Stimulated activated CD8-positive, alpha-beta memory T cell treated with anti-CD3 and anti-CD28 coated beads, Interleukin-7, amount 100 ng/mL, for 24 hours (primary cell): ENCODE measurements at regions not wholly inside any gene's neighbourhood (a gene's known extent, or its start where the extent isn't known, plus 50 kb on each side); places are given as distances from the start of the nearest gene placed in this dataset.
"Not testable (repeated sequence)": the region's sequence is repeated elsewhere in the genome, so short reads cannot be mapped to it uniquely, and the experiment has no call there.

ENCODE experiments used
- DNase-seq: peaks from one replicate; pipeline ENCODE4 v3.0.0-alpha.2; 2020; ENCODE audit warnings: low read depth

DNA sequence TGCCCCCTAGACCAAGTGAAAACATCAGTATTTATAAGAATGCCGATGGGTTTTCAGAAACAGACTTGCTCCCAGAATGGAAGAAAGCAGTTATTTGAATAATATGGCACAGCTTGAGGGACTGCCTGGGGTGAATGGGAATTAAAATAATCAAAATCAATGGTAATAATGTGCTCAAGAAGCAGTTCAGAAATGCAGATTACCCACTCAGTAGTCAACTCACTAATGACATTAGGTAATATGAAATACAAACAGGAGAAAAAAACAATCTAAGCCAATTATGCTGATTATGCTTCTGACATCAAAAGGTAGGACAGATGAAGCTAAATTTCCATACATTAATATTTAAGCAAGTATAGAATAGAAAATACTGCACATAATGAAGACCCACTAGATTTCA lies 179.3 kb downstream of the ENC1 start:
- DNase-seq: no peak

DNA sequence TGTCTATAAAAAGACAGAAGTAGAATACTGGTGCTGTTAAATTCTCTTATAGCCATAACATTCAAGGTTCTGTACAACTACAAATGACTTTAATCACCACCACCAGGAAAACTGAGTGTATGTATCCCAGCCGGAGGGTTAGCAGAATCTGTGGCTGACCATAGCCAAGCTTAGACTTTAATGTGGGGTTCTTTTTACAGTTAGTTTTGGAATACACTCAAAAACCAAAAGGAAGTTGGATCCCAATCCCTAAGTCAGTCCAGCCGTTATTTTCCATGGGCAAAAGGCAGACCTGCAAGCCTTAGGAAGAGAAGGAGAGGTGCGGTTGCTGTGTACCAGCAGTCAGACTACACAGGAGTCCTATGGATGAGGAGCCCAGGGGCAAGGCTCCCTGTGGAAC lies 179.8 kb downstream of the ENC1 start:
- no peak for DNase-seq

DNA sequence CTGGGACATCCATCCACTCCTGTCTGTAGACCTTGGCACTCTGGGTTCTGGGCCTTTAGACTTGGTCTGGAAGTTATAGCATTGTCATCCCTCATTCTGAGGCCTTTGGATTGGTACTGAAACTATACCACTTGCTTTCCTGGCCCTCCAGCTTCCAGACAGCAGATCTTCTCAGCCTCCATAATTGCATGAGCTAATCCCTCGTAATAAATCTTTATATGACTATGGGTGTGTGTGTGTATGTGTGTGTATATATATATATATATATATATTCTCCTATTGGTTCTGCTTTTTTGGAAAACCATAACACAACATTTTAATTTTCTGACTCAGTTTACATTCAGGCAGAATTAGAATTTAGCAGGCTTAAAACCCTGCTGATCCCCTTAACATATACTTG lies 180.5 kb downstream of the ENC1 start:
- no peak for DNase-seq

DNA sequence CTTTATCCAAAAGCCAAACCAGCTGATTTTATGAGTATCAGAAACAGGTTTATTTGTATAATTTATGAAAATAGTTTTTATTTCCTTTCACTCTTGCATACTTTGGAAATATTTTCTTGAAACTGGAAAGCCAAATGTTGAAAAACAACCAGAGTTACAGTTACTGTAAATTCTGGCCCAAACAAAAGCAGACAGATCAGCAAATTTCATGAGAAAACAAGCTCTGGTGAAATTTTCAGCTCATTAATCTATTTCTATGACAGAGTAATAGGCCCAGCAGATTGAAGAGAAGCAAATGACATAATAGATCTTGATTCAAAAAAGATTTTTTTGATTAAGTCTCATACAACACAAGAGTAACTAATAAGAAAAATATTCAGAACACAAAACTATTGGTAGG lies 182.7 kb downstream of the ENC1 start:
- no peak for DNase-seq

DNA sequence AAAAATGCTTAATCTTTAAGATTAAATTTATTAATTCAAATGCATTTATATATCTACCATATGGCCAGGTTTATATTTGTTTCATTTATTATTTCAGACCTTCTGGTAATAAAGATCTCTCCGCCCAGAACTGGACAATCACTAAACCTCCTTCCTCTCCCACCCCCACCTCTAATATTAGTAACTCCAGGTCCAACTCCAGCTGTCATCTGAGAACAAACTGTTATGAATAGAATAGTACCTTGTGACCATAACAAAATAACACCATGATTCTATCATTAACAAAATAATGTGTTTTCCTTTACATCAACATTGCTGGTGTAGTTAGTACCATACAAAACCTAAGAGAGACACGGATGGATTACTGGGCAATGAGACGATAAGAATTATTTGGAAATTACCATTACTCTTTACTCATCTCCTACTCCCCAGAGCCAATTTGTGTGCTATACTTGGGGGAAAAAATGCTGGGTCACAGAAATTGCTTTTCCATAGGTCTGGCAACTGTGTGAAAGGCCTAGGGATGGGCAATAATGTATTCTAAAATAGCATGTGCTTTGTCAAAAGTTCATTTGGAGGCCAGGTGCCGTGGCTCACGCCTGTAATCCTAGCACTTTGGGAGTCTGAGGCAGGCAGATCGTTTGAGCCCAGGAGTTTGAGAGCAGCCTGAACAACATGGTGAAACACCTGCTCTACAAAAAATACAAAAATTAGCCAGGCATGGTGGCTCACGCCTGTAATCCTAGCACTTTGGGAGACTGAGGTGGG lies 186.1 kb downstream of the ENC1 start:
- no peak for DNase-seq

DNA sequence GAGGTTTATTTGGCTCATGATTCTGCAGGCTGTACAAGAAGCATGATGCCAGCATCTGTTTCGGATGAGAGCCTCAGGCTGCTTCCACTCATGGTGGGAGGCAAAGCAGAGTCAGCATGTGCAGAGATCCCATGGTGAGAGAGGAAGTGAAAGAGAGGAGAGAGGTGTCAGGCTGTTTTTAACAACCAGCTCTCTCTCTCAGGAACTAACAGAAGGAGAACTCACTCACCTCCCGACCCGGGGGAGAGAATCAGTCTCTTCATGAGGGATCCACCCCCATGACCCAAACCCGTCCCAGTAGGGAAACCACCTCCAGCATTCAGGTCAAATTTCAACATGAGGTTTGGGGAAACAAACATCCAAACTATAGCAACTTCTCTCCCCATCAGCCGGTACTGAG lies 187.7 kb downstream of the ENC1 start:
- DNase-seq: no peak

DNA sequence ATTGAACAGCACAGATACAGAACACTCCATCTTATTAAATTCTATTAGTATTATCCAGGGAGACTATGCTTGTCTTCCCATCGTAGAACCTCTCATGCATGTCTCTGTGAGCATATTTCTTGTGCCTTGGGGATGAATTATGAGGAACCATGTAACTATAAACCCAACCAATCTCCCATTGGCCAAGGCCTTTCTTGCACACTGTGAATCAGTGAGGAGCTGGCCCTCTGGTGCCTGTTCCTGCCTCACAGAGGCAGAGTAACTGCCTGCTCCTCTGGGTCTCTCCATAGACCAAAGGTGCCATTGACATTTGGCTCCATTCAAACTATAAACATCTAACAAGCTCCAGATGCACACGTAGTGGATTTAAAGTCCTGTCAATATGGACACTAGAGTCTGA lies 190.4 kb downstream of the ENC1 start:
- DNase-seq: no peak

DNA sequence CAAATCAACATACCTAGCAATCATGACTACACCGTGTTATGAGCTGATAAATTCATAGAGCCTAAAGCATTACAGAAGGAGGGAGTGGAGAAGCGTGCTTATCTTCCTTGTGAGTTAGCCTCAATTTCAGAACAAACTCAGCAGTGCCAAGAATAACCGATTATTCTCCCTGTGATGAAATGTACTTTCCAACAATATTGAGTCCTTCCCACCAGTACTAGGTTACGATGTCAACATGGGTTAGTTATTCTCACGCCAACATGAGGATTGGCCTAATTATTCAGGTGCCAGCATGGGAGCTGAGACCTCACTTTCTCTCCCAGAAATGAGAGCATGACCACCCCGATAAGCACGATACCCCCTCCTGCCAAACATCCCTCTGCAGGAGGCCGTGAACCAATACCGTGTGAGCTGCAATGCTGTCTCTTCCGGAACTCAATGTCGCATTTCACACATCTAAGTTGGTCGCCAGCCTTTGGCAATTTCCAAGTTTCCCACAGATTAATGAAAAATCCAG lies 193.7 kb downstream of the ENC1 start:
- DNase-seq: no peak

DNA sequence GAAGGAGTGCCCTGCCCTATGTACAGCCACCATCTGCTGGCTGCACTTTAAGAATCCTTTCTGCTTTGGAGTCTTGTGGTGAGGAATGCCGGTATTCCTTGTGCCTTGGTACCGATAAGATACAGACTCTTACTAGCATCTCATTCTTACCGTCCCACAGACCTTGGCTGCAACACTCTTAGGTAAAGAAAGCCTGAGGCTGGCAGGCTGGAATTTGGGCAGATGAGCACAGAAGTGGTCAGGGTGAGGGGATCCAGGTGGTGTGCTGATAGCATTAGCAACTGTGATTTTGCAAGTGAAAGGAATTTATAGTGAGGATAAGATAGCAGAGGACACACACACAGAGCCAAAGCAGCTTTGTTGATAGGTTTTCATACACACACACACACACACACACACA lies 198.1 kb downstream of the ENC1 start:
- no peak for DNase-seq

DNA sequence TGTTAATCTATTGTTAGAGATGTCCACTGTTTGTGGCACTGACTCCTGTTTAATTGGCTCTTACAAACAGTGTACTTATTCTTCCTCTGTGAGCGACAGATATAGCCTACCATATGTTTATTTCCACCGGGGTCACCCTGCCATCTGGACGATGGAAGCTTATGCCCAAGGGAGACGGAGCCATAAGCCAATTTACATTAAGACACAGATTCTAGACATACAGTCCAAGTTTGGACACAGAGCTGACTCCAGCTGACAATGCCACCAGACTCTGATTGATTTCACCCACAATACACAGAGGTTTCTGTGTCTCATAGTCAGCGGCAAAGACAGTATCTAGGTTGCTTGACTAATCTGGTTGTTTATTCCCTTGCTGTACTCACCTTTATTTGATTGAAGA lies 198.9 kb downstream of the ENC1 start:
- DNase-seq: no peak

DNA sequence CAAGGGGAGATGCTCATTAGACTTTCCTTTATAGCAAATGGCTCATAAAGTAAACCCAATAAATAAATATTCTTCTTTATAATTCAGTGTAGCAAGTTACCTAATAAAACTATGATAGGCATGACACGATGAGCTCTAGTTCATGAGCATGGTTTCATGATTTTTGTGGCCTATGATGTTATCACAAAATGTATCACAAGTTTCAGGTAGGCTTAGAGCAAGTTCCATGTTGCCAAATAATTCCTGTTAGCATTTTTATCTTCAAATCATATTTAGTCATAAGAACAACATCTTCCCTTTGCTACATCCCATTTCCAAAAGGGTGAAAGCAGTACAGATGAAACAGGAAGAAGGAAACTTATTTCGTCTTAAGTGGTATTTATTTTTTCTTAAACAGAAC lies 200.2 kb downstream of the ENC1 start:
- no peak for DNase-seq

DNA sequence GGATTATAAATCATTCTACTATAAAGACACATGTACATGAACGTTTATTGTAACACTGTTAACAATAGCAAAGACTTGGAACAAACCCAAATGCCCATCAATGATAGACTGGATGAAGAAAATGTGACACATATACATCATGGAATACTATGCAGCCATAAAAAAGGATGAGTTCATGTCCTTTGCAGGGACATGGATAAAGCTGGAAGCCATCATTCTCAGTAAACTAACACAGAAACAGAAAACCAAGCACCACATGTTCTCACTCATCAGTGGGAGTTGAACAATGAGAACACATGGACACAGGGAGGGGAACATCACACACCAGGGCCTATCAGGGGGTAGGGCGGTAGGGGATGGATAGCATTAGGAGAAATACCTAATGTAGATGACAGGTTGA lies 202.7 kb downstream of the ENC1 start:
- DNase-seq: not testable (repeated sequence)

DNA sequence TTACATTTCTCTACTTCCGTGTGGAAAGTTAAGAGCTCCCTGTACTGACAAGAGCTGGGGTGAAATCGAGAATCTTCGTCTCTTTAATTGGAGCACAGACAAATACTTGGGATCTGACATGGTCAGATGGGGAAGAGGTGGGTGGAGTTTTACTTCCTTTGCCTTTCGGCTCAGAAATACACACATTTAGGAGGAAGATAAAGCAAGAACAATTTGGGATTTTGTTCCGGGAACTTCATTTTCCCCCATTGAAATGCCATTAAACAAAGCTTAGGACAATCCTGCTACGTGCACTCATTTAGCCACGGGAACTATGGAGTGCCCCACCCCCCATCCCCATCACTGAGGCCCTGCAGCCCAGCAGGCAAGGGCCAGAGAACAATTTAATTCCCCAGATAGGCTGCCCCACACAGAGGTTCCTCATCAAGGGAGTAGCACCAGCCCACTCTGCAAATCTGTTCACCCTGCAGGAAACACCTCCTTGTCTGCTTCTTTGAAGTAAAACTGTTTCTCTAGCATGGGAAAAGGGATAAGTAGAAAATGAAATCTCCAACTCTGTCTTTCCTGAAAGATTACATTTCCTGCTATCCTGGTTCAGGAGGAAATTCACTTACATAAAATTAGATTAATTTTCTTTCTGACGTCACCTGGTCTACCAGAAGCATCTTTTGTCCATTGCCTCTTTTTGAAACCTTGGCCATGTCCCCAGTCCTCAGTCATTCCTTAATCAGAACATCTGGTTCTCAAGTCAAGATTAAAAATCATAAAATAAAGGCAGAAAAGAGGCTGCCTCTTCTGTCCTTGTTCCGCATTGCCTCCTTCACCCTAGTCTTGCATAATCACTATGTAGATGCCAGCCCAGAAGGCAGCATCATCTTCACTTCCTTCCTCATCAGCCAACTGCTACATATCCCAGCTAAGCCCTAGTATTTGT lies 206.4 kb downstream of the ENC1 start:
- DNase-seq: no peak

DNA sequence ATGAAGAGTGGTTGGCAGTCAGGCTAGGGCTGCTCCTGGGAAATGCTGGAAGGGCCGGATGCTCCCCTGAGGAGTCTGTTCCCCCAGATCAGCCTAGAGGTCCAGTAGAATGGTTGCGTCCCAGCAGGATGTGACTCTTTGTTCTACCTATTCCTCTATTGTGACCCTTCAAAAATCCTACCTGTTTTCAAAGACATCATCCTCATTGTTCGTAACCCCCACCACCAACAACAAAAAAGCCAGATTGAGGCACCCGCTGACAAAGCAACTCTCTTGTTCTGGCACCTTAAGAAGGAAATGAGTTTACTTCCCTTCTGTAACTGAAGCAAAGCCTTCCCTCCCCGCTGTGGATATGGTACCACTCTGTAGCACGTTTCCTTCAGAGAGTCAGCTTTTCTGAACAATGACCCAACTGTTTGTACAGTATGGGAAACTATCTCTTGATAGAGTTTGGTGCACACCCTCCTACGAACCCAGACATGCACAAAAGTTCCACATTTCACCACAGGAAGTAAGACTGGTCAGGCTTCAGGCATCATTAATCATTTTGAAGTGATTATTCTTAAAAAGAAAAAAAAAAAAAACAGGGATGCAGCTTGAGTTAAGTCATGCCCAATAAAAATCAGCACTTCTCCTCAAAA lies 207.2 kb downstream of the ENC1 start:
- no peak for DNase-seq

DNA sequence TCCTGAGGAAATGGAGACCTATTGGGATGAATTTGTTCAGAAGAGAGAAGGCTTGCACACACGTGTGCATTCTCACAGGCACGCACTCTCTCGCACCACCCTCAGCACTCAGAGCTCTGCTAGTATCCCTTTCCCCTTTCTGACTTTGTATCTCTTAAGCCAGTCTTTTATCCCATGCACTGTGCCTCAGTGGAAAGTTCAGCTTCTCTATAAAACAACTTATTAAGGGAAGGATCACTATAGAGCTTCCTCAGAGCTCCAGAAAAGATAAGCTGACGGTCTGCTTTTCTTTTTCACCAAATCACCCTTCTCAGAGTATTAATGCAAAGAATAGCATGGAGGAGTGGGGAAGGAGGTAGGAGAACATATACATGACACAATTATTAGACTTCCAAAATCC lies 207.8 kb downstream of the ENC1 start:
- DNase-seq: no peak

DNA sequence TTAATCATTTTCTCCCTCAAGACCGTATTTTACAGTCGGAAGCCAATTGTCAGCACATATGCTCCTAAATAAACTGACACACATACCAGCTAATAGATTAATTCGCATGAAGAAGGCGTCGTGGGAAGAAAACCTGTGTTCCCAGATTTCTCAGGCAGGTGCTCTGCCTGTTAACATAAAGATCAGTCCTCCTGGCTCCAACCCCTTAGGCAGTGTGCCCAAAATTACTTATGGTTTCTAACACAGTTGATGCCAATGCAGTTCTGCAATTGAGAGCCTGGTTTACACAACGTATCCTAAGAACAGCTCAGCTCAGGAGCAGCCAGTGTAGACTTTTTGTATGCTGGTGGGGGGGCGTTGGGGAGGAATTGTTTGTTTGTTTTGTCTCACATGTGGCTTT lies 208.3 kb downstream of the ENC1 start:
- DNase-seq: no peak

DNA sequence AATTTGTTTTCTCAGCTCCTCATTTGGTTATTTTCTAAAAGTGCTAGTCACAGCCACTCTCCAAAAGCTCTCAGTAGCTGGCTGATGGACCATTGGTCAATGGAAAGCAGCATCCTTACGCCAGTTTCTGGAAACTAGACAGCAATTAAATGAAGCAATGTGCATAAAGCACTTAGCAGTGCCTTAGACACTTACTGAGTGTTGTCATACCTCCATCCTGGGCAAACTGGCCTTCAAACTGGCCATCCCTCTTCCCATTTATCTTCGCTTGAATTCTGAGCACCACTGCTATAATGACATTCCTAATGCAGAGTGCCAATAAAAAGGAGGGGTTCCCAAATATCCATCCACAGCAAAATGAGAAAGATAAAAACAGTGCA lies 209.2 kb downstream of the ENC1 start:
- DNase-seq: no peak

DNA sequence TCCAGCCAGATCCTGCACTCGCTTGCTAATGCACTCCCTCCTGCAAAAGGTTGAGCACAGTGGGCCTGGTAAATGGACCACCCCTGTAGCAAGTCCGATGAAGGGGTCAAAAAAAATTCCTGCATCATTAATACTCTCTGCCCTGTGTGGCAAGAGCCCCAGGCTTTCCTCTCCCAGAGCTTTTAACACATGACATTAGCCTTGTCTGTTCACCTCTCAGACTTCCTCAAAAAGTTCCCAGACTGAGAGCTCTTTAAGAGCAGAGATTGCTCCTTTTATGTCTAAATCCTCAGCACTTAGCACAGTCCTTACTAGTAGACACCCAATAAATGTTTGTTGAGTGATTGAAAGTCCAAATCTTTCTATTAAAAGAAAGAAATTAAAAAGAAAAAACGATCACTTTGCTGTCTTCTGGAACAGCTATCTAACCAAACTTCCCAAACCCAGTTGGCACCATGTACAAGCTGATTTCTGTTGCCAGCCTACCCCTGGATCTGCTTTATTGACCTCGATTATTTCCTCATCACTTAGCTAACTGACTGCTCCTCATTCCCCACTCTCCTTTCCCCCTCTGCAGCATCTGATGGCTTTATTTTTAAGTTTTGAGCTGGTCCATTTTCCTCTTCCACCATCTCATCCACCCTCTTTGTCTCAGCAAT lies 209.8 kb downstream of the ENC1 start:
- no peak for DNase-seq

DNA sequence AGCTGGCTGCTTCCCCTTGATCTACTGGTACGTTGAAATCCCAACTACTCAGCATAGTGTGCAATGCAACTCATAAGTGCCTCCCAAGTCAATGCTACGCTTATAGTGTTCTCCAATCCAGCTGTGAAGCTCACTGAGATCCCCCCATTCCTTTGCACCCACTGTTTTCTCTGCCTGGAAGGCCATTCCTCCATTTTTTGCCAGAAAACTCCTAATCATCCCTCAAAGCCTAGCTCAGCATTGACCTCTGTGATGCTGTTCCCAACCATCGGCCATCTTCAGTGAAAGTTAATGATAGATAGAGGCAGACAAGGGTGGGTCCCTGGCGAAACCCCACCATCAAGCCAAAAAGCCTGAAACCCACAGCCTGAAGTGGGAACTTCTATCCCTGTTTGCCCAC lies 211.0 kb downstream of the ENC1 start:
- no peak for DNase-seq

DNA sequence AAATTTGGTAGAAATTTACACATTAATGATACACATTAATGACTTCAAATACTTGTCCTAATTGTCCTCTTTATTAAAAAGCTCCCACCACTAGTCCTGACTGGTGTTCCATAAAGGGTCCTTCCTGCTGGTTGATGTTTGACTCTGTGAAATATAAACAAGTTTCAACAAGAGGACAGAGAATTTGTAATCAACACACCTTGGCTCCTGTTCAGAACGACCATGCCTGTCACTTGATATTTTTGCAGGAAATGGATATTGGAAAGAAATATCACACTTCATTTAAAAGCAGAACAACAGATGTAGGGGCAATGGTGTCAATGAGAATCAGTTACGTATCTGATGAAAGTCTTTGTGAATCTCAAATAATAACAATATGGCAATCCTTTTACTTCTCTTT lies 211.7 kb downstream of the ENC1 start:
- DNase-seq: no peak

DNA sequence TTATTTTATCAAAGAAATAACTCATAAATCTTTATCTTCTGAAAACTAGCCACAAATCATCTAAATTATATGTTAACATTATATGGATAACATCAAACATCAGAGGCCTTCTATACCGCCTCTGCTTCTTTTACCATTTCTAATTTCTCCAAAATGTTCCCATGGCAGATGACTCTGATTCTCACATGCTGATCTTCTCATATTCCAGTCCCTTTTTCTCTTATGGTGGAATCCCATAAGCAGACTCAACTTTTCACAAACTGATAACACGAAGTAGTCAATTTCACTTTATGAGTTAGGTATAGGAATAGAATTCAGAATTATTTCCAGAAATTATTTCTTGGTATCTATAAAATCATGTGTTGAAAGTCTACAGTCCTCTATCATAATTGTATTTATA lies 212.3 kb downstream of the ENC1 start:
- DNase-seq: no peak

DNA sequence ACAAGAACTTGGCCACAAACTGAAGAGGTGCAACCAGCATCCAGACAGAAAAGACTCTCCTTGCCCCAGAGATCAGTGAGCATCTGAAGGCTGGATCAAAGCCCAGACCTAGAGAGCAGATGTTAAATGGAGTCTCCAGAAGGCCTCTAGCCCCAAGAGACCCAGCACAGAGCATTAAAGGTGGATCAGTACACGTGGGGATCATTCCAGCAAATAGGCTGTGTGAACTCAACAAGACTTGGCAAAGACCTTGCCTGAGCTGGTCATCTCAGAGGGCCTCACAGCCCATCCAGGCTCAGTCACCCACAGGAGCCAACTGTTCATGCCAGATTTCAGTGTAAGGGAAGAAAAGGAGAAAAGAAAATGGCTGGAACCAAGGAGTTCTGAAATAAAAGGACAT lies 214.0 kb downstream of the ENC1 start:
- no peak for DNase-seq
